Right kidney (tissue), 1 donor: ENCODE measurements at regions not wholly inside any gene's neighbourhood (a gene's known extent, or its start where the extent isn't known, plus 50 kb on each side); places are given as distances from the start of the nearest gene placed in this dataset.
"Not testable (repeated sequence)": the region's sequence is repeated elsewhere in the genome, so short reads cannot be mapped to it uniquely, and the experiment has no call there.

Source experiments
- DNase-seq: peaks from one replicate; pipeline ENCODE4 v3.0.0-alpha.2; 2016

DNA sequence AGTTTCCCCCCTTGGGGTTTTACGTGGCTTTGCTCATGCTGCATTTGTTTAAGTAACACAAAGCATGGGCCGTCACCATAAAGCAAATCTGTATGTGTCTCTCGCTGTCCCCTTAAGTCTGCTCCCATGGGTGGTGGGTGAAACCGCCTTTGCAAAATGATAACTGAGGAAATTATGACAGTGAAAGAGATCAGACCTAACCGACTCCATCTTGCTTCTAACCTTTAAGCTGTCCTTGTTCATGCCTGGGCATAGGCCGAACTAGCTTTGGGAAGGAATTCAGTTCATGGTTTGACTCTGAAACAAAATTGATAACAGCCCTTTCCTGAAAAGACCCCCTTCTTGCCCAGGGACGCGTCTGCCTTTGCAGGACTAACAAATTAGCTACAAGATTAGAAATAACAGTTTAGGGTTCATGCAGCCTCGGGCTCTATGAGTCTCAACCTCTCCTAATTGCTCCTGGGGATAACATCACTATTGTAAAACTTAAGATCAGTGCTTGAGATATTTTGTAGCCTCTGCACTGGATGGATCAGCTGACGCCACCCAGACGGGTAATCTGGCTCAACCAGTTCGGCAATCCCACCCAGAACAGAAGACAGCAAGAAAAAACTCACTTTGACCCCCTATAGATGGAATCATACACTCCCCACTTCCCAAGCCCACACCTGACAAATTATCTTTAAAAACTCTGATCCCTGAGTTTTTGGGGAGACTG, 623.7 kb downstream of the TYW1 start:
- DNase-seq, result no peak

DNA sequence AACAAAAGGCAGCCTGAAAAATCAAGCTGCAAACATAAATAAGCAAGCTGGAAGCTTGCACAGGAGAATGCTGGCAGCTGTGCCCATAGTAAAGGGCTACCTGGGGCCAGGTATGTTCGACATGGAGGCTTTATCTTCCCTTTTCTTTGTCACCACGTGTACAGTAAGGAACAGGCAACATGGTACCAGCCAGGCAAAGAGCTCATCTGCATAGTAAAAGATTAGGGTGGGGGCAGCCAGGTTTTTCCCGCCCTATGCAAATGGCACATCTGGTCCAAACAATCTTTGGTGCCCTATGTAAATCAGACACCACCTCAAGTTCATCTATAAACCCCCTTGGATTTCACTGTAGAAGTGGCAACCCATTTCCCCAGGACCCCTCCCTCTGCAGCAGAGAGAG, 625.1 kb downstream of the TYW1 start:
- no peak for DNase-seq

DNA sequence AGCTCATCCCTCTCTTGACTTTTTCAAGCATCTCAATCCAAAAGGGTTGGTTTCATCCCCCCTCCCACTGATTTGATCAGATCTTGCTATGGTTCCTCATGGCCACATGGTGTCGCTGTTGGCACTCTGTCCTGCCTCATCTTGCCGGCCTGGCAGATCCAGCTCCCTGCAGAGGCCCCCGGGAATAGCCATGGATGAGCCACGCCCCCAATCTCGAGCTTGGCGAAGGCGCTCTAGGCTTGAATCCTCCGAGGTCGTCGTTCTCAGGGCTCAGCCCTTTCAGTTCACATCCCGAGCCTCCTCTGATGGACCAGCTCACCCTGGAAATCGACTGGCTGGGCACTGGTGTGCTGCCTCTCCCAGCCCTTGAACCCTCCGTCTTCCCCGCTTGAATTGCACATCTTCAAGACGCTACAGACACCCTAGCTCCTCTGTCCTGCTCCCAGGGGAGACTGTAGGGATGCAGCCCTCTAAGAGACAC, 628.7 kb downstream of the TYW1 start:
- DNase-seq, result peak; percentile 68

DNA sequence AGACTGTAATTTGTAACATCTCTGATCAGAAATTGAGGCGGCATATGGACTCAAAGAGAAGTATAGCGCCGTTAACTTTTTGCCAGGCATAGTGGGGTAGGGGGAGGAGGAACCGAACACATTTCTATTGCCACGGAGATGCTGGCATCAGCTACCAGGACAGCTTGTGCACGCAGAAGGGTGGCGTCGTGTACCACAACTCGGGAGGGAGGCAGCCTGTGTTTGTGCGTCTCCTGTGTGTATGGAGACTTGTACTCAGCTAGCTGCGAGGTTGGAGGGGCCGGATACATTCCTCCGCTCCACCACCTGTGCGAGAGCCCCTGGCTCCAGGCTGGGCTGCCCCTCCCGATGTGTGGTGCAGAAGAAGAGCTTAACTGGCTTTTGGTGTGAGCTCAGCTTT, 634.8 kb downstream of the TYW1 start:
- no peak for DNase-seq

DNA sequence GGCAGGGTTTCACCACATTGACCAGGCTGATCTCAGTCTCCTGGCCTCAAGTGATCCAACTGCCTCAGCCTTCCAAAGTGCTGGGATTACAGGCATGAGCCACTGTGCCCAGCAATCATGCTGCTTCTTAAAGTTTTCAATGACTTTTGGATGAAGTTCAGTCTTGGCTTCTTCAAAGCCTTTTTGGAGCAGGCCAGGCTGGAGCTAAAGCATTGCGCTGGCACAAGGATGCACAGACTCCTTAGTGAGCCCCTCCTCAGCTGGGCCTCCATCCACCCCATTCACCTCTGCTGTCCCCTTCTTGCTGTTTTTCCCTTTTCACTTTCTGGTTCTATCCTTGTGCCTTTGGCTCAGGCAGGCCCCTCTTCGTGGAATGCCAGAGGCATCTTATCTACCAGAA, 638.6 kb downstream of the TYW1 start:
- DNase-seq, result no peak

DNA sequence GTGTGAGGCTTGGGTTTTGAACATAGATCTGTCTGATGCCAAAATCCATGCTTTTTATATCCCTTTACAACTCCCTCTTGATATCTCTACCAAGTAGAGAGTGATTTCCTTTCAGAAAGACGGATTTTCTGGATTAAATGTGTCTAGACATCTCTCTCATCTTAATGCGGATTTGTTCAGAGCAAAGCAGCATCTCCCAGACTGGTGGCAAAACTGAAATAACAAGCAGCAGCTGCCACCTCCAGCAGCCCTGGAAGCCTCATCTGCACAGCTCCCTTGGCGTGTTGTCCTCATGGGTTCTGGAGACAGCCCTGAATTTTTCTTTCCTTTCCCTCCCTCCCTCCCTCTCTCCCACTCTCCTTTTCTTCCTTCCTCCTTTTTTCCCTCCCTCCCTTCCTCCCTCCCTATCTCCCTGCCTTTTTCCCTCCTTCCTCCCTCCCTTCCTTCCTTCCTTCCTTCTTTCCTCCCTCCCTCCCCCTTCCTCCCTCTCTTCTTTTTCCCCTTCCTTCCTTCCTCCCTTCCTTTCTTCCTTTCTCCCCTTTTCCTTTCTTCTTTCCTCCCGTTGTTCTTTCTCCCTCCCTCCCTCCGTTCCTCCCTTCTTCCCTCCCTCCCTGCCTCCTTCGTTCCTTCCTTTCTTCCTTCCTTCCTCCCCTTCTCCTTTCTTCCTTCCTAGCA, 639.9 kb downstream of the TYW1 start:
- no peak for DNase-seq

DNA sequence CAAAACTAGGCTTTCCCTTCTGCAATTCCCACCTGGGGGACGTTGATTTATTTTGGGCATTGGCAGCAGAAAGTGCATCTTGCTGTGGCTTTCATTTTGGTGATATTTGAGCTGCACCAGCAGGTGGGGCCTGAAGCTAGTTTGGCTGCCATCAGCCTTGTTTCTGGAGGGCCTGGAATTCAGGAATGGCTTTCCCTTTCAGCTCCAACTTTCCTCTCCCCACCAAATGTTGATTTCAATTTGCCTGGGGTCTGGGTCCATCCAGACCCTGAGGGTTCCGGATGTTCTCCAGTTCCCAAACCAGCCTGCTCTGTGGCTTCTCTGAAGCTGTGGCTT, 640.4 kb downstream of the TYW1 start:
- no peak for DNase-seq

DNA sequence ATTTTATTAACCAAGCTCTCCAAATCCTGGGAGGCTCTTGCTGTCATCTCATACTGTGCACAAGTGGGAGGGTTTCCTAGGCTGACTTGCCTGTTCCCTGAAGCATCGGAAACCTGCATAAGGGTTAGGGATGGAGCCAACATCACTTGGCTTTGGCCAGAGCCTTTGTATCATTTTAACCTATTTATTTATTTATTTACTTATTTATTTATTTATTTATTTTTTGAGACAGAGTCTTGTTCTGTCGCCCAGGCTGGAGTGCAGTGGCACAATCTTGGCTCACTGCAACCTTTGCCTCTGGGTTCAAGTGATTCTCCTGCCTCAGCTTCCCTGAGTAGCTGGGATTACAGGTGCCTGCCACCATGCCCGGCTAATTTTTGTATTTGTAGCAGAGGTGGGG, 645.9 kb downstream of the TYW1 start:
- not testable (repeated sequence) for DNase-seq

DNA sequence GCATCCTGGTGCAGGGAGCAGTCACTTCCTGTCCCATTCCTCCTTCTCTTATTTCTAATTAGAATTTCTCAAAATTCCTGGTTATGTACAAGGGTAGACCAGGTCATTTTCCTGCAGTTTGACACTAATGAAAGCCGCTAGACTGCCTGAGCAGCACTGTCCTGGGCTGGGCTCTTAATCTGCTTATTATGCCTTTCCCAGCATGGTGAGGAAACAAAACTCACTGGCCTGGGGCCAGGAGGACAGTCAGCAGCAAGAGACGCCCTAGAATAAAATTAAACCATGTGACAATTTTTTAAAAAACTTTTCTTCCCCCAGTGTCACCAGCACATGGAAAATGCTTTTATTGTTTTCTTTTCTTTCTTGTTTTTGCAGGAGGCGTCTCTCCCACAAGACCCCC, 647.5 kb downstream of the TYW1 start:
- DNase-seq, result no peak

DNA sequence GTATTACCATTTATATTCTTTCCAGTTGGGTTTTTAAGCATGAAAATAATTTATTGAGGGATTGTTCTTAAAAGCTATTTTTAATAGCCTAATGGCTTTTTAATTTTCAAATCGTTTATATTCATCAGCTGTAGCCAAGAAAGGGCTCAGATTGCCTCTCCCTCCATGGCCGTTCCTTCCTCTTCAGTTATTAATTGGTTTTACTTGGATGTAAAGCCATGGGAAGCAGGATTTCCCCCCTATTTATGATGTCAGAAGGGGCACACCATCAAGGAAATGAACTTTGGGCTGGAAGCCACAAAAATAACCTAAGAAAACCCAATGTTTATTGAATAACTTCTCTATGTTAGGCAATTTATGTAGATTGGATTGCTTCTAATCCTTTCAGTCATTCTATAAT, 656.3 kb downstream of the TYW1 start:
- DNase-seq, result no peak

DNA sequence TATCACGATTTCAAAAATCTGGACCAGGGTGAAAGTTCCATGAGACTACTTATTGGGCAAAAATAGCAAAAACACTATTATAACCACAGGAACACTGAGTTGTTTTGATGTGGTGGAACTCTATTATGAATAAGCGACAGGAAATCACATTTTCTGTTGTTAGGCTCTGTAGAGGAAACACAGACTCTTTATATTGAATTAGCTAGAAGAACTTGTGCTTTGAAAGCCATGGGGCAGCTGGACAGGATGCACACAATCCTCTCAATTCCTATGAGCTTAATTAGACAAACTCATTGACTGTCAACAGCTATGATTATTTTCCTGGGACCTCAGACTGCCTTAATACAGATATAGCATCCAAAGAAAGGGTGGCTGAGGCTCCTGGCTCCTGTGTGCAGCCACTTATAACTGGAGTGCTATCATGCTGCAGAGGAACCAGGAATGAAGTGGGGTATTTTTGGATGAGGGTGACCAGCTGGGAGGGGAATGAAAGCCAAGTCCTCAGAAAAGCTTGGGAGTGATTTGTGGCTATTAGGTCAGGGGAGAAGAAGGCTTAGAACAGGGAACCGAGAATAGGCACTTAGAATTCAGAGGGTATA, 657.3 kb downstream of the TYW1 start:
- no peak for DNase-seq

DNA sequence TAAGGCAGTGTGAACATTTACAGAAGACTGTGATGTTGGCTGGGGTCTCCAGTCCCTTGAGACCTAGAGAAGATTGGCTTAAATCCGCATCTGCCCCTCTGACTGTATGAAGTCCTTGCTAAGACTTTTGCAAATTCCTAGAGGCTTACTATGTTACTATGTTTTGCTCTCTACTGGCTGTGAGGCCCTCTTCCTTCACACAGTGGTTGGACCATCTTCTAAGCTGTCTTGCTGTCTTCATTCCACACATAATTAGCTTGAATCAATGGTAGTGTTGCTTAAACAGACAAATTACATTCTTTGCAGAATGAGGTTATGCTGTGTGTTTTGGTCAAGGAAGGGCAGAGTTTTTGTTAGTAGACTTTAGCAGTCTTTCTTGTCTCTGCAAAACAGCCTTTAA, 658.0 kb downstream of the TYW1 start:
- DNase-seq, result no peak

DNA sequence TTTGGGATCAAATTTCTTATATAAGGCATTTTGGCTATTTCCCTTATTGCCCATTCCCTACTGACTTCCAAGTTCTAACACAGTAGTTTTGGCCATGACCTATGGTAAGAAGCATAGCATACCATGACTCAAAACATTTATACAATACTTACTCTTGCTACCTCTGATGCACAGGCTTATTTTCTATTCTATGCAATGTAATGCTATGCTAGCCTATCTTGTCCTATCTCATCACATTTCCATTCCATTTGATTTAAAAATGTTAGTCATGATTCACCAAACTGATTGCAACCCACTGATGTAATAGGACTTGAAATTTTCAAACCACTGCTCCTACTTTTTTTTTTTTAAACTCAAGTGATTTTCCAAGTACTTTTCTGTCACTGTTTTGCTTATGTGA, 658.5 kb downstream of the TYW1 start:
- DNase-seq, result no peak

DNA sequence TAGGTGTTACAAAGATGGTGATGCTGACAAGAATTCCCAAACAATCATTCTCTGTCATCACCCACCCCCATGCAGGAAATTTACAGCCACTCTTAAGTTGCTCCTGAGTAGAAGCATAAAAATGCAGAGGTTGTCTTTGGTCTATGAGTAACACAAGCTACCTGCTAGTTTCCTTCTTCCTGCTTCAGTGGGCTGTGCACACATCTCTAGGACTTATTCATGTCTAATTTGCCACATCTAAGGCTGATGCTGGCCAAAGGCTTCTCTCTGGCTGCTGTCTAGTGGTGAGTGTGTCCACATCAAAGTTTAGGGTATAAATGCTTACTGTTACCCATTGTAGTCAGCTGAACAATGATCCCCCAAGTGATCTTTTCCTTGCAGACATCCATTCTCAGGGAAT, 662.5 kb downstream of the TYW1 start:
- no peak for DNase-seq

DNA sequence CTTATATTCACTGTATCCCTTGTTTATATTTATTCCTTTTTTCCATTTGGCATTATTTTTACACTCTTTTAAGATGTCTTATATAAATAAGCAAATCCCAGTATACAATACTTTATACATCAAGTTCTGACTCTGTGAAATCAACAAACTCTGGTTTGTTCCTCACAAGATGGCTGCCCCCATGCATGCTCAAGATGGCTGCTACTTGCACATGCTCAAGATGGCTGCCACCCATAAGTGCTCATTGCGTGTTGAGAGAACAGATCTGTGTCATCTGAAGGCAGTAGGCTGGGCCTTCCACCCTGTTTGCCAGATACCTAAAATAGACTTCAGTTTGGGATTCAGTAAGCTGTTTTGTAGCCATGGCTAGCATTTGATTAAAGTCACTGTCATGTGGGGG, 666.2 kb downstream of the TYW1 start:
- no peak for DNase-seq

DNA sequence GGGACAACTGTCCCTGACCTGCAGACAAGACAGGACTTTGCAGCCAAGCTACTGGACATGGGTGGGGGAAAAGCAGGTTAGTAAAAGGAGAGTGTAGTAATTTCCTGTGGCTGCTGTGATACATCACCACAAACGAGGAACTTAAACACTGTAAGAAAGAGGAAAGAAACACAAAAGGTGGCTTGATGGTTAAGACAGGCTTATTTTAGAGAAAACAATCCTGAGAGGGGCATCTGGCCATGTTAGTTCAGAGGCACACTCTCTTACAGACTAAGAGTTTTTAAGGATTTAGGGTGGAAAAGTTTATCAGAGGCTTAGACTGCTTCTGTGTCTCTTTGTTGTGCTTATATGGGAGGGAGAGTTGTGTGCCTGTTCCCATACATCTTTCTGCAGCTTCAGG, 667.0 kb downstream of the TYW1 start:
- no peak for DNase-seq

DNA sequence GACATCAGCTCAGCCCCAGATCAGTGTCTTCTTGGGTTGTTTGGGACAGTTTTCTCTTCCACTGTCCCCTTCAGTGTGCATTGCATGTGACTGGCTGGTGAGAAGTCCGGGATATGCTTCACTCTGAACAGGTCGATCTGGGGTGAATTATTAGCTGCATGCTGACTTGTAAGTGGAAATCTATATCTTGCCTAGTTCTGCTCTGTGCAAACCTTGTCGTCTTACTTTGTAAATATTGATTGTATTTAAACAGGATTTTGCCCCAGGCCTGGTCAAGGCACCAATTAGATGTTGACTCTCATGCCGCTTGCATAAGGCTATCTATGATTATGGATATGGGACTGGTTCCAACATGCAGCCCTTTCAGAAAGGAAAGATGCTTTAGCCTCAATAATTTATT, 669.7 kb downstream of the TYW1 start:
- not testable (repeated sequence) for DNase-seq

DNA sequence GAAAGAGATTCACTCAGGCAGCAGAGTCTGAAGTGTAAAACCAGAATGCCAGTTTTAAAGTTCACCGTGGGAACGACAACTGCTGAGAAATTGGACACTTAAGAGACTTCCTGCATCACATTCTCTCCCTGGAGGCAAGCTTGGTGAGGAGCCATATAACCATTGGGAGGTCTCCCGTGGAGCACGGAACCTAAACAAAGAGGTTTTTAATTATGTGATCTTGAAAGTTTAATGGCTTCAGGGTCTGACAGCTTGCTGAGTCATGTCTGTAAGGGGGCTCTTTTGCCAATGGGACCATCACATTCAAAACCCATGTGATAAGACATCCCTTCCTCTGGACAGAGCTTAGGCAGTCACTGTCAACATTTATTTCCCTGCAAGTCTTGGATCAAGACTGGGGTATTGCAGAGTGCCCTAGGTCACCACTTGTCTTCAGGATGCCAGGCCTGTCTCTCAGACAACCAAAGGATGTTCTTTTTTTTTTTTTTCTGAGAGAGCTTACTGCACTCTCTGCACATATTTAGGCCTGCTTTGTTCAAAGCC, 674.4 kb downstream of the TYW1 start:
- no peak for DNase-seq

DNA sequence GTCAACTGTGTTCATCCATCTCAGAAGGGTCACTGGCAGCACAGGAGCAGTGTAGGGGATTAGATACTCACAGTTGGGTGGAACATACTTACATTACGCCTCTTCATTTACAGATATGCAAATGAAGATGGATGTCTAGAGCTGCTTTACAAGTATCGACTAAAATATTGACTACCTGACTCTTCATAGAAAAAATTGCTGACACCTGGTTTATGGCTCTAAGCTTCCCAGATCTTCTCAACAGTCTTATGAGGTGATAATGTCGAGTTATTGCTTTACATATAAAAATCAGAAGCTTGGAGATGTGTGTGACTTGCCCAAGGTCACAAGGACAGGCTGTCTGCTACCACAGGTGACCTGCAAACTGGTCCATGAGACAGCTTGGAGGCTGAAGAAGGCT, 677.2 kb downstream of the TYW1 start:
- no peak for DNase-seq

DNA sequence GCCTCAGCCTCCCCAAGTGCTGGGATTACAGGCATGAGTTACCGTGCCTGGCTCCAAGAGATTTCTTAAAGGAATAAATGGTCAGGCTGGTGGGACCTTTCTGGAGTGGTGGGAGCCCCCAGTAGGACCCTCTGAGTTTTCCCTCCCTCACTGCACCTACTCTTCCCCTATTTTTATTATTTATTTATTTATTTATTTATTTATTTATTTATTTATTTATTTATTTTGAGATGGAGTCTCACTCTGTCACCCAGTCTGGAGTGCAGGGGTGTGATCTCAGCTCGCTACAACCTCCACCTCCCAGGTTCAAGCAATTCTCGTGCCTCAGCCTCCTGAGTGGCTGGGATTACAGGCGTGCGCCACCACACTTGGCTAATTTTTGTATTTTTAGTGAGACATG, 678.2 kb downstream of the TYW1 start:
- DNase-seq, result not testable (repeated sequence)

DNA sequence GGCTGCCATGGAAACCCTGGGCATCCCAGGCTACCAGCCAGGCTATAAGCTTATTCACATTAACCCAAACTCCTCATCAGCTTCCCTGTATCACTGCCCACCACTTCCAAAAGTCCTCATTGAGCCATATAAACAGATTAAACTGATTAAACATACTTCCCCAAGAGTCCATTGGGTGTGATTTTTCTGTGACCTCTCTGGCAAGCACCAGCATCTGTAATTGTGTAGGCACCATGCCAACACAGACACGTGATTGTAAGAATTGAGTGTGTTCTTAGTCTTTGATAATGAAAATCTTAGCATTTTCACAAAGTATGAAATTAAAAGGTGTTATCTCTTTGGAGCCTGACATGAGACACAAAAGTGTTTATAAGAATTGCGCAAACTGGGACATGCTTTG, 679.3 kb downstream of the TYW1 start:
- DNase-seq, result no peak

DNA sequence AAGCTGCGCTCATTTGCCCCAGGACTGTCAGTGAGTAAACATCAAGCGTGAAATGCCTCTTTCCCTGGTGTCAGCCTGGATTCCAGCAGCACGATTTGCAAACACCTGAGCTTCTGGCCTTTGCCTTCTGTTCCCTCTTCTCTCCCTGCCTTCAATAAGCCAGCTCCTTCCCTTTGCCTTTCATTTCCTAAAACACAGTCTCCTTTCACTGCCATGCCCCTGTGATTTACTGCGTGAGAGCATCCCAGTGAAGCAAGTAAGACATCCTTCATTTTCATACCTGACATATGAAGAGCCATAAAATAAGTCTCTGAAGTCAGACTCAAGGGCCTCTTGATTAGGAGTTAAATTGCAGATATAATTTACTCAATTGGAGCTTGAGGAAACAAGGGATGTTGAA, 681.8 kb downstream of the TYW1 start:
- DNase-seq, result no peak

DNA sequence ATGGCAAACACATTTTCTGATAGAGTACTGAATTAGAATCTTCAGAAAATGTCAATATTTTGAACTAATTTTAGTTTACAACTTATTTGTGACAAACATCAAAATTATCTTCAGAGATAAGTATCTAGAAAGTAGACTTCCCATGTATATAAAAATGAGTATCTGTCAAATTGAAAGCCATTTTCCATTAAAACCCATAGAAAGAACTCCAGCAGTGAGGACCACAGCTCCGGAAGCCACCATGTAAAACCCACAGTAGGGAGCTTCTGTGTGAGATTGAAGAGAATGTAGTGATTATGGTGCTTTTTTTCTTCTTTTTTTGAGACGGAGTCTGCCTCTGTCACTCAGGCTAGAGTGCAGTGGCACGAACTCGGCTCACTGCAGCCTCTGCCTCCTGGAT, 687.0 kb downstream of the TYW1 start:
- no peak for DNase-seq

DNA sequence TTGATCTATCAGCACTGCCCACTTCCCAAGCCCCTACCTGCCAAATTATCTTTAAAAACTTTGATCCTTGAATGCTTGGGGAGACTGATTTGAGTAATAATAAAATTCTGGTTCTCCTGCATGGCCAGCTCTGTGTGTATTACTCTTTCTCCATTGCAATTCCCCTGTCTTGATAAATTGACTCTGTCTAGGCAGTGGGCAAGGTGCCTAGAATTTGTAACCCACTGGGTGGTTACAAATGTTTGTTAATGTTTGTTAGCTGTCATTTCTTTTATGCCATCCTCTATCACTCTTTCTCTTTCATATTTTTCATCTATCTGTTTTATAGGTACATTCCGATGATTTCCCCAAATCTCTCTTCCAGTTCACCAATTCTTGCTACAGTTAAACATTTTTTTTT, 694.1 kb downstream of the TYW1 start:
- no peak for DNase-seq
